ENCODE measurements at regions not wholly inside any gene's neighbourhood (a gene's known extent, or its start where the extent isn't known, plus 50 kb on each side); places are given as distances from the start of the nearest gene placed in this dataset.

DNA sequence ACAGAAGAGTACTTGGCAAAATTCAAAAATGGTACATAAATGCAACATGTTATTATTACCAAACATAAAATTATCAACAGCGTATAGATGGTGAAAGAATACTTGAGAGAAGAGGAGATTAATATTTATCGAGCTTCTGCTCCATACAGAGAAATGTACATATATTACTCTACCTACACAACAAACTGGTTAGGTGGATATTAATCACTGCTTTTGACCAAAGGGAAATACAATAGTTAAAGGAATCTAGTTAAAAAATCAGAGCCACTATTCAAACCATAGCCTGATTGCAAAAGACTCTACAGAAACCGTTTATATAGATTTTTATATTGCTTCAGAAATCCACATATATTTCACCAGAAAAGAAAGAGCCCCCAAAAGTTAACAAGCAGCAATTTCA is 379.3 kb upstream of the PRMT6 start:
- TF ChIP-seq REST (IDR thresholded peaks at IDR 0.05; ENCODE audit: insufficient read depth in 1 of 2, low read depth in 2 of 2, low read length in 2 of 2), result no peak
- no peak for TF ChIP-seq POLR2AphosphoS5 (IDR thresholded peaks at IDR 0.05; ENCODE audit: low read depth, low read length)
- no peak for TF ChIP-seq TAF1 (IDR thresholded peaks at IDR 0.05; ENCODE audit: borderline replicate concordance, insufficient read depth, low read length)
- no peak for TF ChIP-seq SIN3A (IDR thresholded peaks at IDR 0.05; ENCODE audit: borderline replicate concordance, insufficient read depth, low read length)
